PC-3 (cell line): ENCODE measurements at regions not wholly inside any gene's neighbourhood (a gene's known extent, or its start where the extent isn't known, plus 50 kb on each side); places are given as distances from the start of the nearest gene placed in this dataset.

Source experiments
- ATAC-seq: fragments of 200-7000 bp; cut with Tn5 transposase; 2 replicates; pipeline ENCODE4 v1.9.1; 2020; ENCODE audit warnings: mild to moderate bottlenecking, moderate library complexity
- BruUV-seq: library from RNA; stranded (reverse); fragments of 400-500 nt; replicated peaks from 2 replicates; lab custom pipeline; 2021; lab: Mats Ljungman, UMichigan
- CTCF ChIA-PET: fragments of 300-600 bp; sonication (Branson Sonifier 250); formaldehyde crosslinking; loops from one replicate; lab custom pipeline; 2022; ENCODE audit warnings: antibody characterized with exemption; lab: Charles Lee
- POLR2A ChIA-PET: fragments of 300-600 bp; sonication (Branson Sonifier 250); formaldehyde crosslinking; loops from one replicate; lab custom pipeline; 2022; ENCODE audit warnings: antibody characterized with exemption; ENCODE audit not compliant: unreplicated experiment; lab: Charles Lee
- DNase-seq: peaks from one replicate; pipeline ENCODE4 v3.0.0-alpha.2; 2015
- H2AFZ ChIP-seq: fragments of 300-600 bp; sonication (generic); 2 replicates; pipeline ENCODE4 v1.6.0; 2016; ENCODE audit warnings: antibody characterized with exemption, low read length
- H3F3A ChIP-seq: fragments of 300-600 bp; sonication (generic); one replicate; pipeline ENCODE4 v1.6.0; 2017; ENCODE audit warnings: antibody characterized with exemption, low read length, control low read depth, mild to moderate bottlenecking; ENCODE audit not compliant: unreplicated experiment
- H3K27ac ChIP-seq: fragments of 300-600 bp; sonication (generic); 2 replicates; pipeline ENCODE4 v1.5.1; 2016; ENCODE audit warnings: mild to moderate bottlenecking, low read length
- H3K27me3 ChIP-seq: fragments of 300-600 bp; sonication (generic); 2 replicates; pipeline ENCODE4 v1.6.1; 2016; ENCODE audit warnings: low read length, mixed read lengths
- H3K36me3 ChIP-seq: fragments of 300-600 bp; sonication (generic); 2 replicates; pipeline ENCODE4 v1.6.1; 2016; ENCODE audit warnings: low read depth, mixed run types, low read length, mixed read lengths
- H3K4me1 ChIP-seq: fragments of 300-600 bp; sonication (generic); 2 replicates; pipeline ENCODE4 v1.5.1; 2016; ENCODE audit warnings: low read length; ENCODE audit not compliant: insufficient read depth
- H3K4me2 ChIP-seq: fragments of 300-600 bp; sonication (generic); 2 replicates; pipeline ENCODE4 v1.6.0; 2016; ENCODE audit warnings: low read length
- H3K4me3 ChIP-seq: fragments of 300-600 bp; sonication (generic); 2 replicates; pipeline ENCODE4 v1.5.1; 2016; ENCODE audit warnings: mild to moderate bottlenecking, low read length, mixed read lengths
- H3K79me2 ChIP-seq: fragments of 300-600 bp; sonication (generic); 2 replicates; pipeline ENCODE4 v1.6.1; 2017; ENCODE audit warnings: low read length, mixed read lengths
- H3K9ac ChIP-seq: fragments of 300-600 bp; sonication (generic); 2 replicates; pipeline ENCODE4 v1.6.0; 2016; ENCODE audit warnings: mild to moderate bottlenecking, low read length
- H3K9me2 ChIP-seq: fragments of 300-600 bp; sonication (generic); replicated peaks from 2 replicates; pipeline ENCODE4 v1.6.1; 2016; ENCODE audit warnings: mixed run types, low read length, mixed read lengths
- H3K9me3 ChIP-seq: fragments of 300-600 bp; sonication (generic); 2 replicates; pipeline ENCODE4 v1.6.1; 2016; ENCODE audit warnings: low read length, mixed read lengths
- H4K20me1 ChIP-seq: fragments of 300-600 bp; sonication (generic); 2 replicates; pipeline ENCODE4 v1.6.1; 2016; ENCODE audit warnings: low read length, mixed read lengths
- EZH2 ChIP-seq: fragments of 300-600 bp; sonication (generic); IDR thresholded peaks from one replicate; pipeline ENCODE4 v1.6.1; 2017; ENCODE audit warnings: antibody characterized with exemption, mild to moderate bottlenecking, low read length; ENCODE audit not compliant: unreplicated experiment
- EZH2phosphoT487 ChIP-seq: fragments of 300-600 bp; sonication (generic); IDR thresholded peaks from 2 replicates; pipeline ENCODE4 v1.6.1; 2018; ENCODE audit warnings: mild to moderate bottlenecking, antibody characterized with exemption, low read length, borderline replicate concordance
- intact Hi-C: fragments of 100-400 bp; cut with micrococcal nuclease; formaldehyde crosslinking; loops from 2 replicates; pipeline ENCODE4 v1.9.0; 2023
- TF ChIP-seq, protein P1 (sequence below): fragments of 300-600 bp; sonication (generic); conservative IDR thresholded peaks from 2 replicates; pipeline ENCODE4 v1.5.1; 2017; ENCODE audit warnings: antibody characterized with exemption, low read depth, mild to moderate bottlenecking, low read length

DNA sequence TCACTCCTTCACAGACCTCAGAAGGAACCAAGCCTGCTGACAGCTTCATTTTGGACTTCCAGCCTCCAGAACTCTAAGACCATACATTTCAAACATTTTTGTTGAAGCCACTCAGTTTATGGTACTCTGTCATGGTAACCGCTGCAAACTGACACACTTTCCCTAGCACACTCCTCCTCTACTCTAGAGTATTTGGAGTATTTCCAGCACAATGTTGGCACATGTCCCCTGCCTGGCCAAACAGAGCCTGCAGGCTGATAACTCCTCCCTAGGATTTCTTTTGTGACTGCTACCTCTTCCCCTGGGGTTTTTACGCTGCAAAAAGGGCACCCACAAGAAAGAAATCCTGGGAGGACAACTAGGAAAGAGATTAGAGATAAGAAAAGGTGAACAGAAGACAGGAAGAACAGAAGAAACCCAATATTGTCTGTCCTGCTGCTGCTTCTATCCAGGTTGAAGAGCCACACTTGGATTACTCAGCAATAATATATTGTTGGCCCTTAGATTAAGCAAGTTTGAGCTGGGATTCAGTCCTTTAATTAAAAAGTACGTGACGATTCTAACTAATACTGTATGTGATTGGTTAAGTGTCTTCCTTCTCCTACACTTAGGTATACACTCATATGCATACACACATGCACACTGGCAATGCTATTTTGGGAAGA, 844.1 kb downstream of the LTN1 start:
- H3K36me3 ChIP-seq, result no peaks in the 10 kb centered on the region
- no TSS peak for BruUV-seq
- intact Hi-C loops, result no loop called here
- no peak overlapping the region for H3K4me3 ChIP-seq
- no peaks in the 10 kb centered on the region for H3F3A ChIP-seq
- no peak overlapping the region for H3K27ac ChIP-seq
- H3K4me1 ChIP-seq, result no peaks in the 10 kb centered on the region
- no peaks in the 10 kb centered on the region for H4K20me1 ChIP-seq
- no peaks in the 10 kb centered on the region for H3K9me2 ChIP-seq
- peak; percentile 22 for DNase-seq
- no peak overlapping the region for H3K4me2 ChIP-seq
- ATAC-seq, result peak; percentile 18; the same call in 1 of the 2 replicates
- ChIA-PET CTCF (no interaction called here), POLR2A (no interaction called here)
- H3K9me3 ChIP-seq, result no peaks in the 10 kb centered on the region
- H3K9ac ChIP-seq, result no peak overlapping the region
- TF ChIP-seq, protein P1, sequence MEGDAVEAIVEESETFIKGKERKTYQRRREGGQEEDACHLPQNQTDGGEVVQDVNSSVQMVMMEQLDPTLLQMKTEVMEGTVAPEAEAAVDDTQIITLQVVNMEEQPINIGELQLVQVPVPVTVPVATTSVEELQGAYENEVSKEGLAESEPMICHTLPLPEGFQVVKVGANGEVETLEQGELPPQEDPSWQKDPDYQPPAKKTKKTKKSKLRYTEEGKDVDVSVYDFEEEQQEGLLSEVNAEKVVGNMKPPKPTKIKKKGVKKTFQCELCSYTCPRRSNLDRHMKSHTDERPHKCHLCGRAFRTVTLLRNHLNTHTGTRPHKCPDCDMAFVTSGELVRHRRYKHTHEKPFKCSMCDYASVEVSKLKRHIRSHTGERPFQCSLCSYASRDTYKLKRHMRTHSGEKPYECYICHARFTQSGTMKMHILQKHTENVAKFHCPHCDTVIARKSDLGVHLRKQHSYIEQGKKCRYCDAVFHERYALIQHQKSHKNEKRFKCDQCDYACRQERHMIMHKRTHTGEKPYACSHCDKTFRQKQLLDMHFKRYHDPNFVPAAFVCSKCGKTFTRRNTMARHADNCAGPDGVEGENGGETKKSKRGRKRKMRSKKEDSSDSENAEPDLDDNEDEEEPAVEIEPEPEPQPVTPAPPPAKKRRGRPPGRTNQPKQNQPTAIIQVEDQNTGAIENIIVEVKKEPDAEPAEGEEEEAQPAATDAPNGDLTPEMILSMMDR, result no peak
- TF ChIP-seq EZH2, result no peak
- no peak for TF ChIP-seq EZH2phosphoT487
- no peaks in the 10 kb centered on the region for H3K27me3 ChIP-seq
- H3K79me2 ChIP-seq, result no peaks in the 10 kb centered on the region
- no peak overlapping the region for H2AFZ ChIP-seq

DNA sequence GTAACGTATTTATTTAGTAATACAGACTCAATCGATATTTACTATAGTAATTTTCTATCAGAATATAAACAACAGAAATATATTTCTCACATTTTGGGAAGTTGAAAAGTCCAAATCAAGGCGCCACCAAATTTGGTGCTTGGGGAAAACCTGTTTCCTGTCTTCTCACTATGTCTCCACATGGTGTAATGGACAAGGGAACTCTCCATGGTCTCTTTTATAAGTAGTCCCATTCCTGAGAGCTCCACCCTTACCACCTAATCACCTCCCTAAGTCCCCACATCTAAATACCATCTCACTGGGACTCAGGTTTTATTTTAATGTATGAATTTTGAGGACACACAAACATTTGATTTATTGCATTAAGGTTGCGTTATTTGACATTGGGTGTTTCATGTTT, 848.0 kb downstream of the LTN1 start:
- Histone ChIP-seq H3K9ac (no peak overlapping the region), H3F3A (no peaks in the 10 kb centered on the region), H3K27me3 (no peaks in the 10 kb centered on the region), H3K79me2 (no peaks in the 10 kb centered on the region), H4K20me1 (no peaks in the 10 kb centered on the region), H3K9me3 (no peaks in the 10 kb centered on the region), H3K4me1 (no peaks in the 10 kb centered on the region), H3K27ac (no peak overlapping the region), H2AFZ (no peak overlapping the region), H3K9me2 (no peaks in the 10 kb centered on the region), H3K36me3 (no peaks in the 10 kb centered on the region), H3K4me3 (no peak overlapping the region), H3K4me2 (no peak overlapping the region)
- TF ChIP-seq EZH2phosphoT487 (no peak), EZH2 (no peak)
- TF ChIP-seq, protein P1, result no peak
- intact Hi-C loops, result no loop called here
- no TSS peak for BruUV-seq
- ATAC-seq (no peak), DNase-seq (no peak)
- POLR2A ChIA-PET, result no interaction called here
- CTCF ChIA-PET, result no interaction called here

DNA sequence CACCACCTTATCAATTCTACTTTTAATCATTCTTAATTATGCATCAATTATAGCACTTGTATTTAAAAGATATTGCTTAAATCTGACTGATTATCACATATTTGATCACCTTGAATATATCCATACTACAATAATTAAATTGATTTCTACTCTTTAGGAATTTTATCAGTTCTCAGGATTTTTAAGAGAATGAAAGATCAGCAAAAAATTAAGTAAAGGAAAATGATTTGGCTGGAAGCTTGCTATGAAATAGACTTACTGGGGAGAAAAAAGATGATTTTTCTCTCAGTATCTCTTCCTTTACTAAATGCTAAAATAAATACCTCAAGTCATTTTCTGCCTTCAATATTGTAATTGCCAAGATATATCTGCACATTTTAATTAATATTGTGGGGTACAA, 848.6 kb downstream of the LTN1 start:
- H3F3A ChIP-seq, result no peaks in the 10 kb centered on the region
- no peaks in the 10 kb centered on the region for H3K4me1 ChIP-seq
- POLR2A ChIA-PET, result no interaction called here

More for the DNA sequence above, 848.6 kb downstream of the LTN1 start:
- H3K4me3 ChIP-seq, result no peak overlapping the region
- no TSS peak for BruUV-seq
- no peaks in the 10 kb centered on the region for H4K20me1 ChIP-seq
- intact Hi-C loops, result no loop called here
- no peaks in the 10 kb centered on the region for H3K9me2 ChIP-seq
- no peaks in the 10 kb centered on the region for H3K36me3 ChIP-seq
- H2AFZ ChIP-seq, result no peak overlapping the region
- CTCF ChIA-PET, result no interaction called here
- no peak for DNase-seq
- no peak overlapping the region for H3K9ac ChIP-seq
- H3K27me3 ChIP-seq, result no peaks in the 10 kb centered on the region
- TF ChIP-seq EZH2 (no peak), EZH2phosphoT487 (no peak)
- TF ChIP-seq, protein P1, result no peak
- no peak overlapping the region for H3K4me2 ChIP-seq
- H3K9me3 ChIP-seq, result no peaks in the 10 kb centered on the region
- ATAC-seq, result no peak
- H3K27ac ChIP-seq, result no peak overlapping the region
- H3K79me2 ChIP-seq, result no peaks in the 10 kb centered on the region
